BE2C (cell line): ENCODE measurements at regions not wholly inside any gene's neighbourhood (a gene's known extent, or its start where the extent isn't known, plus 50 kb on each side); places are given as distances from the start of the nearest gene placed in this dataset.

Source experiments
- DNase-seq: peaks from one replicate; pipeline ENCODE4 v3.0.0-alpha.2; 2020
- H3K27me3 ChIP-seq: fragments of 250-450 bp; sonication (Bioruptor Pico); 2 replicates; pipeline ENCODE4 v1.5.1; 2020; ENCODE audit warnings: mild to moderate bottlenecking
- H3K36me3 ChIP-seq: fragments of 250-450 bp; sonication (Bioruptor Pico); 2 replicates; pipeline ENCODE4 v1.5.1; 2020; ENCODE audit warnings: mild to moderate bottlenecking
- H3K4me1 ChIP-seq: fragments of 250-450 bp; sonication (Bioruptor Pico); 2 replicates; pipeline ENCODE4 v1.5.1; 2020
- H3K4me3 ChIP-seq: 2 replicates; pipeline ENCODE4 v1.5.1; 2011; ENCODE audit warnings: low read depth, low read length
- H3K9me3 ChIP-seq: fragments of 250-450 bp; sonication (Bioruptor Pico); 2 replicates; pipeline ENCODE4 v1.5.1; 2020
- CTCF ChIP-seq: IDR thresholded peaks from 2 replicates; pipeline ENCODE4 v1.5.1; 2012; ENCODE audit warnings: mild to moderate bottlenecking, low read depth, low read length

DNA sequence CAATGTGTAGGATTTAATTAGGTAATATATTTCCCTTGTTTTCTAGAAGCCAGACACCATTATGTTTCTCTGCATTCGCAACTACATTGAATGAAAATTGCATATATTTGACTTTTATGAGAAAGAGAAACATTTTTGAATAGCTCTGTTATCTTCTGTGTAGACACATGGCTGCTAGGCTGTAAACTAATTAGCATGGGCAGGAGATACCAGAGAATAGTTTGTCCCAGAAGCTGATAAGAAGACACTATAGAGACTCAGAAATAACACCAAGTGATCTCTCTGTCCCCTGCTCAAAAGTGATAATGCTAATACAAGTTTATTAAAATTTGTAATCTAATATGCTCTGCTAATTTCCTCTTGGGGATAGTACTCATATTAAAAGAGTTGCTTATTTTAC is 198.0 kb upstream of the TUSC1 start:
- no peaks in the 10 kb centered on the region for H3K9me3 ChIP-seq
- TF ChIP-seq CTCF: no peak
- H3K4me3 ChIP-seq: no peak overlapping the region
- H3K27me3 ChIP-seq: no peaks in the 10 kb centered on the region
- peaks cover 12% of the 10 kb centered on the region for H3K4me1 ChIP-seq
- H3K36me3 ChIP-seq: no peaks in the 10 kb centered on the region
- no peak for DNase-seq

GRCh38 chr9:25864509-25864908 is 186.3 kb upstream of the TUSC1 start:
- H3K4me1 ChIP-seq: no peaks in the 10 kb centered on the region
- no peaks in the 10 kb centered on the region for H3K9me3 ChIP-seq
- no peaks in the 10 kb centered on the region for H3K36me3 ChIP-seq
- no peaks in the 10 kb centered on the region for H3K27me3 ChIP-seq
- H3K4me3 ChIP-seq: no peak overlapping the region
- no peak for DNase-seq
- TF ChIP-seq CTCF: no peak

- H3K4me1 ChIP-seq: no peaks in the 10 kb centered on the region
- no peak for TF ChIP-seq CTCF
- DNase-seq: no peak
- no peaks in the 10 kb centered on the region for H3K36me3 ChIP-seq
- no peaks in the 10 kb centered on the region for H3K9me3 ChIP-seq
- no peaks in the 10 kb centered on the region for H3K27me3 ChIP-seq
- H3K4me3 ChIP-seq: no peak overlapping the region
Measured at GRCh38 chr9:25861421-25861820, 183.2 kb upstream of the TUSC1 start.

- Histone ChIP-seq H3K36me3 (no peaks in the 10 kb centered on the region), H3K4me3 (no peak overlapping the region), H3K4me1 (no peaks in the 10 kb centered on the region), H3K9me3 (no peaks in the 10 kb centered on the region), H3K27me3 (no peaks in the 10 kb centered on the region)
- no peak for DNase-seq
- TF ChIP-seq CTCF: no peak
Measured at GRCh38 chr9:25857147-25857546, 178.9 kb upstream of the TUSC1 start.

DNA sequence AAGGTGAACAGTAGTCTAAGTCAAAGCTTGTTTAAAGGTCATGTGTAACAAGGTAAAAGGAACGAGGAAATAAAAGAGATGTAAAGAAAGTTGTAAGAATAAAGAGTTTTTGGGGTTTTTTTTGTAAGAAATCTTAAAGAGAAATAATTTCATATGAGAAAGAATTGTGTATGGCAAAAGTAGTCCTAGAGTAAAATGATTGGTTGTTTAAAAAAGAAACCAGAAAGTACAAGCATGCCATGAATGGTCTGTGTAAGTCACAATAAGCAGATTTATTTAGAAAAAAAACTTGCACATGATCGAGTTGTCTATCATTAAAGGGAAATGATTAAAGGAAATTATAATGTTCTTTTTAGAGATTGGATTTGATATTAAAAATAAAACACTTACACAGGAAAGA is 172.6 kb upstream of the TUSC1 start:
- no peaks in the 10 kb centered on the region for H3K4me1 ChIP-seq
- no peaks in the 10 kb centered on the region for H3K36me3 ChIP-seq
- TF ChIP-seq CTCF: no peak
- no peak overlapping the region for H3K4me3 ChIP-seq
- H3K9me3 ChIP-seq: no peaks in the 10 kb centered on the region
- DNase-seq: no peak
- no peaks in the 10 kb centered on the region for H3K27me3 ChIP-seq

DNA sequence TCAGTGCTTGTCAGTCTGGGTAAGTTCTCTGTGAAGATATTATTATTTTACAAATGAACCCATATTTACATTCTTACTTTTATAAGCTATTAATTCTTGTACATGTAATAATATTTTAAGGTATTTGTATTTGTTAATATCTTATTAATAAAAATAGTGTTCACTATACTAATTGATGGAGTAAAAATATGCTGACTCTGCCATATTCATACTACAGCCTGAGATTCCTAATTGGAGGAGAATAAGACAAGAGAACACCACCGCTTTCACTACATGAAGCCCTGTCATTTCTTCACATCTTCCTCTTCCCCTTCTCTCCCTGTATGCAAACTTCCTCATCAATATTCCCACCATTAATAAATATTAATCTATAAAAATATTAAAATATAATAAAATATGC is 167.6 kb upstream of the TUSC1 start:
- DNase-seq: no peak
- H3K4me3 ChIP-seq: no peak overlapping the region
- no peaks in the 10 kb centered on the region for H3K4me1 ChIP-seq
- no peak for TF ChIP-seq CTCF
- H3K36me3 ChIP-seq: no peaks in the 10 kb centered on the region
- no peaks in the 10 kb centered on the region for H3K9me3 ChIP-seq
- H3K27me3 ChIP-seq: no peaks in the 10 kb centered on the region
